Kidney epithelial cell (primary cell): ENCODE measurements at regions not wholly inside any gene's neighbourhood (a gene's known extent, or its start where the extent isn't known, plus 50 kb on each side); places are given as distances from the start of the nearest gene placed in this dataset.

Experiments
- DNase-seq: peaks from one replicate; pipeline ENCODE4 v3.0.0-alpha.2; 2010; ENCODE audit warnings: low read depth
- H3K27me3 ChIP-seq: 2 replicates; pipeline ENCODE4 v1.6.0; 2011; ENCODE audit warnings: low read length; ENCODE audit not compliant: control insufficient read depth, insufficient read depth
- H3K36me3 ChIP-seq: 2 replicates; pipeline ENCODE4 v1.5.1; 2011; ENCODE audit warnings: low read length; ENCODE audit not compliant: control insufficient read depth, insufficient read depth
- H3K4me3 ChIP-seq: 2 replicates; pipeline ENCODE4 v1.5.1; 2011; ENCODE audit warnings: low read depth, mild to moderate bottlenecking, control low read depth, low read length
- TF ChIP-seq, protein P1 (sequence below): IDR thresholded peaks from 2 replicates; pipeline ENCODE4 v1.5.1; 2011; ENCODE audit warnings: mild to moderate bottlenecking, moderate library complexity, low read length, control low read depth, inconsistent platforms; ENCODE audit not compliant: insufficient read depth, poor library complexity, severe bottlenecking

DNA sequence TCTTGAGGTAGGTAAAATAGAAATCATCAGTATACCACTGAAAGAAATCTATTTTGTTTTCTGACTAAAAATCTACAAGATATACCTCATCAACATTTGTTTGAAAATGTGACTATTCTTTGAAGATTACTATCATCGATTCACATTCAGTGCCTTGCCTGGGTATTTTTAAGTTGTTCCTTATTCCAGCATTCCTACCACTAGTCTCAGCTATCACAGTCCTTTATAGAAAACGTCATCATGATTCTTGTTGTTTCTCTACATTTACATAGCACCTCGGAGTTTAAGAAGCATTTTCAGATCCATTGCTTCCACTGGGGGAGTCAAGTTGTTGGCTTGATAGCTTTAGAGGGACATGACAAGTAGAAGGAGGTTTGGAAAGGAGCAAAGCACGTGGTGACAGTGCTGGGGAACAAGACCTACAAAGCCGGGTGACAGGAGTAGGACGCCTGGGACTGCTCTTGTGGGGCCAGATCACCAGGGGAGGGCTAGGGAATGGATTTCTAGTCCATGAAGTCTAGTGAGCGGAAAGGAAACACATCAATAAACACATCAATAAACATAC is 61.5 kb downstream of the HES1 start:
- no peak for DNase-seq
- TF ChIP-seq, protein P1, sequence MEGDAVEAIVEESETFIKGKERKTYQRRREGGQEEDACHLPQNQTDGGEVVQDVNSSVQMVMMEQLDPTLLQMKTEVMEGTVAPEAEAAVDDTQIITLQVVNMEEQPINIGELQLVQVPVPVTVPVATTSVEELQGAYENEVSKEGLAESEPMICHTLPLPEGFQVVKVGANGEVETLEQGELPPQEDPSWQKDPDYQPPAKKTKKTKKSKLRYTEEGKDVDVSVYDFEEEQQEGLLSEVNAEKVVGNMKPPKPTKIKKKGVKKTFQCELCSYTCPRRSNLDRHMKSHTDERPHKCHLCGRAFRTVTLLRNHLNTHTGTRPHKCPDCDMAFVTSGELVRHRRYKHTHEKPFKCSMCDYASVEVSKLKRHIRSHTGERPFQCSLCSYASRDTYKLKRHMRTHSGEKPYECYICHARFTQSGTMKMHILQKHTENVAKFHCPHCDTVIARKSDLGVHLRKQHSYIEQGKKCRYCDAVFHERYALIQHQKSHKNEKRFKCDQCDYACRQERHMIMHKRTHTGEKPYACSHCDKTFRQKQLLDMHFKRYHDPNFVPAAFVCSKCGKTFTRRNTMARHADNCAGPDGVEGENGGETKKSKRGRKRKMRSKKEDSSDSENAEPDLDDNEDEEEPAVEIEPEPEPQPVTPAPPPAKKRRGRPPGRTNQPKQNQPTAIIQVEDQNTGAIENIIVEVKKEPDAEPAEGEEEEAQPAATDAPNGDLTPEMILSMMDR, result no peak
- H3K4me3 ChIP-seq, result no peak overlapping the region

DNA sequence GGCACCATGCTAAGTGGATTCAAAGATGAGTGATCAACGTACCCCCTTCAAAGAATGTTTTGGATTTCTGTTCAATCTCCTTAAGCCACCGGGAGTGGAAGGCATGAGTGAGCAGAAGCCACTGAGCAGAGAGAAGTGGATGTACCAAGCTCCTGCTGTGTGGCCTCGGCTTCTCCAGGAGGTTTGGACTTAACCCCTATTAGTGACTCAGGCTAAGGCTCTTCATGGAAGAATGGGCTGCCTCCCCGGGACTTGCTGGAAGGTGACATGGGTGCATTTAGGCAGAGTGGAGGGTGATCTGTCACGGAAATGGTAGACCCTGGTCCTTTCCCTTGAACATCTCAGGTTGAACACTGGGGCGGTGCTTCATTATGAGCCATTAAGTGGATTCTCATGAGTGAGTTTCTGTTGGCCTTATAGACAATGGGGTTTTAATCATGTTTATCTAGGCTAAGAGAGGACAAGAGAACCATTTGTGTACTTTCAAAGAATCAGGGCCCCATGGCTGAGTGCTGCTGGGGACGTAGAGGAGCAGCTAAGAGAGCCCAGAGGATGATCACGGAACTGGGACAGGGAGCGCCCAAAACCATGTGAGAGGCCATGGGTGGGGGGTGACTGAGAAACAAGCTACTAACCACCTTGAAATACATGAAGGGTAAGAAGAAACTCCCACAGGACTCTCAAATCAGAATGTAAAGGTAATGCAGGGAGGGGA is 62.2 kb downstream of the HES1 start:
- TF ChIP-seq, protein P1, result no peak
- Histone ChIP-seq H3K27me3 (no peaks in the 10 kb centered on the region), H3K4me3 (no peak overlapping the region), H3K36me3 (no peaks in the 10 kb centered on the region)
- no peak for DNase-seq

More for the DNA sequence above, 61.5 kb downstream of the HES1 start:
- H3K36me3 ChIP-seq, result no peaks in the 10 kb centered on the region
- H3K27me3 ChIP-seq, result no peaks in the 10 kb centered on the region

DNA sequence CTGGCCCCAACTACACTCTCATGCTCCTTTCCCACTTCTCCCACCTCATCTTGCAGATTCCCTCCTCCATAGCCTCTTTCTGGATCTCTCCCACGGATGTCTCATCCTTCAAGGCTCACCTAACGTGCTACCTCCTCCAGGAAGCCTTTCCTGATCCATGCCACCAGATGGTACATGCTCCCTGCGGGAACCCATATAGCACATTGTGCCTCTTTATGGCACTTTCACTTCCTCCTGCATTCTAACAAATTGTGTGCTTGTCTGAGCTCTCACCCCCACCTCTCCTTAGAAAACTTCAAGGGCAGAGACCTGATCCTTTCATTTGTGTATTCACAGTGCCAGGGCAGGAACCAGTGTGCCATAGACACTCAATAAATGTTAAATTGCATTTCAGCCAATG is 63.0 kb downstream of the HES1 start:
- DNase-seq, result no peak
- H3K4me3 ChIP-seq, result no peak overlapping the region
- H3K27me3 ChIP-seq, result peaks cover 2% of the 10 kb centered on the region
- TF ChIP-seq, protein P1, result no peak
- H3K36me3 ChIP-seq, result no peaks in the 10 kb centered on the region

- TF ChIP-seq, protein P1, result no peak
- H3K36me3 ChIP-seq, result no peaks in the 10 kb centered on the region
- no peak overlapping the region for H3K4me3 ChIP-seq
- H3K27me3 ChIP-seq, result peaks cover 2% of the 10 kb centered on the region
- no peak for DNase-seq
These were observed 64.6 kb downstream of the HES1 start for GRCh38 chr3:194200422-194201081.

- Histone ChIP-seq H3K27me3 (peaks cover 2% of the 10 kb centered on the region), H3K4me3 (no peak overlapping the region), H3K36me3 (no peaks in the 10 kb centered on the region)
- DNase-seq, result no peak
- TF ChIP-seq, protein P1, result no peak
These were observed 66.2 kb downstream of the HES1 start for GRCh38 chr3:194201953-194202666.
